ENCODE measurements at regions not wholly inside any gene's neighbourhood (a gene's known extent, or its start where the extent isn't known, plus 50 kb on each side); places are given as distances from the start of the nearest gene placed in this dataset.

DNA sequence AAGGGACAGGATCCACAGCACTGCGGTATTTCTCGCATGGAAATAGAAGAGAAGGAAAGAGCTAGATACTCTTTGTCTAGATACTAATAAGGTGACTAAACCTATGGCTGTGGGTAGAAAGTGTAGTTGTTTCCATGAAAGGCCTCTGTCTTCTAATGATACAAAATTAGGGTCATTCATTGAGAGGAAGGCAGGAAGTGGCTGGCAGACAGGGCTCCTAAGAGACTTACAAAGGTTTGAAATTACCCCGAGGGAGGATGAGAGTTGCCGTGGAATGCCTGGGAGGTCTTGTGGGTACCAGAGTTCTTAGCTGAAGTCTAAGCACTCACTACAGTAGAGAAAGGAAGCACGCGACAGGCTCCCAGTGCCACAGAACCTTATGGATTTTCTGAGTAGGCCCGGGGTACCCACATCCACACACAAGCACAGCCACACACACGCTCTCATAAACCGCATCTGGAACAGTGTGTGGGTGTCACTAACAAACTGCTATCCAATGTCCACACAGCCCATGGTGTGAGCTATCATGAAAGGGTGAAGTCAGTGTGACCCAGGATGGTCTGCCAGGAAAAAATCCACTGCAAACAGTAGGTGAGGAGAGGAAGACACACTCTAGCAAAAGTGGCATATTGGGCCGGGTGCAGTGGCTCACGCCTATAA, 221.4 kb downstream of the FAM43A start:
- Histone ChIP-seq H3K4me3 (ENCODE audit: insufficient read depth, low read length) (no peak overlapping the region), H3K27me3 (ENCODE audit: insufficient read depth, low read length) (peaks cover 6% of the 10 kb centered on the region), H3K27ac (ENCODE audit: low read depth, low read length) (no peak overlapping the region), H2AFZ (ENCODE audit: low read length) (peak overlapping the region; percentile 47), H3K36me3 (ENCODE audit: insufficient read depth, low read length) (no peaks in the 10 kb centered on the region), H3K4me1 (ENCODE audit: insufficient read depth, low read length) (no peaks in the 10 kb centered on the region), H3K79me2 (ENCODE audit: insufficient read depth, low read length) (no peaks in the 10 kb centered on the region), H3K4me2 (ENCODE audit: insufficient read depth, low read length) (peak overlapping the region; percentile 23), H4K20me1 (ENCODE audit: insufficient read depth, low read length) (no peaks in the 10 kb centered on the region), H3K9me3 (ENCODE audit: low read depth, low read length) (no peaks in the 10 kb centered on the region)
- TF ChIP-seq, protein P1, sequence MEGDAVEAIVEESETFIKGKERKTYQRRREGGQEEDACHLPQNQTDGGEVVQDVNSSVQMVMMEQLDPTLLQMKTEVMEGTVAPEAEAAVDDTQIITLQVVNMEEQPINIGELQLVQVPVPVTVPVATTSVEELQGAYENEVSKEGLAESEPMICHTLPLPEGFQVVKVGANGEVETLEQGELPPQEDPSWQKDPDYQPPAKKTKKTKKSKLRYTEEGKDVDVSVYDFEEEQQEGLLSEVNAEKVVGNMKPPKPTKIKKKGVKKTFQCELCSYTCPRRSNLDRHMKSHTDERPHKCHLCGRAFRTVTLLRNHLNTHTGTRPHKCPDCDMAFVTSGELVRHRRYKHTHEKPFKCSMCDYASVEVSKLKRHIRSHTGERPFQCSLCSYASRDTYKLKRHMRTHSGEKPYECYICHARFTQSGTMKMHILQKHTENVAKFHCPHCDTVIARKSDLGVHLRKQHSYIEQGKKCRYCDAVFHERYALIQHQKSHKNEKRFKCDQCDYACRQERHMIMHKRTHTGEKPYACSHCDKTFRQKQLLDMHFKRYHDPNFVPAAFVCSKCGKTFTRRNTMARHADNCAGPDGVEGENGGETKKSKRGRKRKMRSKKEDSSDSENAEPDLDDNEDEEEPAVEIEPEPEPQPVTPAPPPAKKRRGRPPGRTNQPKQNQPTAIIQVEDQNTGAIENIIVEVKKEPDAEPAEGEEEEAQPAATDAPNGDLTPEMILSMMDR (IDR thresholded peaks at IDR 0.05; ENCODE audit: extremely low read depth, low read depth, low read length) = no peak
- no peak for DNase-seq (ENCODE audit: insufficient read length, low spot score, missing footprints)

DNA sequence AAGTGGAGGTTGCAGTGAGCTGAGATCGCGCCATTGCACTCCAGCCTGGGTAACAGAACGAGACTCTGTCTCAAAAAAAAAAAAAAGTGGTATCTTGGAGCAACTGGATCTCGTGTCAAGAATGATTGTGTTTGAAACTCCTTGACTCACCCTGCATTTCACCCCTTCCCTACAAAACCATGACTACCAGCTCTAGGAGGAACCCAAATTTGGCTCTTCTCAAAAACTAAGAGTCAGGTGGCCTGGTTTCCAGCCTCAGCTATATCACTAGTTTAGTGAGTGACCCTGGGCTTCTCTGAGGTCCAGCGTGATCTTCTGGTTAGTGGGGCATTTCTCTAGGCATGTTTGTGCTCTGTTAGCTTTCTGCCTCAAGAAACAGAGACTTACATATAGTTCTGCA, 222.1 kb downstream of the FAM43A start:
- Histone ChIP-seq H3K9me3 (ENCODE audit: low read depth, low read length) (no peaks in the 10 kb centered on the region), H3K4me2 (ENCODE audit: insufficient read depth, low read length) (no peak overlapping the region), H2AFZ (ENCODE audit: low read length) (no peak overlapping the region), H3K4me1 (ENCODE audit: insufficient read depth, low read length) (no peaks in the 10 kb centered on the region), H3K79me2 (ENCODE audit: insufficient read depth, low read length) (no peaks in the 10 kb centered on the region), H3K27ac (ENCODE audit: low read depth, low read length) (no peak overlapping the region), H3K36me3 (ENCODE audit: insufficient read depth, low read length) (no peaks in the 10 kb centered on the region), H4K20me1 (ENCODE audit: insufficient read depth, low read length) (no peaks in the 10 kb centered on the region), H3K4me3 (ENCODE audit: insufficient read depth, low read length) (no peak overlapping the region), H3K27me3 (ENCODE audit: insufficient read depth, low read length) (peaks cover 6% of the 10 kb centered on the region)
- DNase-seq (ENCODE audit: insufficient read length, low spot score, missing footprints) = no peak
- TF ChIP-seq, protein P1 (IDR thresholded peaks at IDR 0.05; ENCODE audit: extremely low read depth, low read depth, low read length) = no peak

- Histone ChIP-seq H3K27ac (ENCODE audit: low read depth, low read length) (no peak overlapping the region), H2AFZ (ENCODE audit: low read length) (no peak overlapping the region), H4K20me1 (ENCODE audit: insufficient read depth, low read length) (no peaks in the 10 kb centered on the region), H3K4me2 (ENCODE audit: insufficient read depth, low read length) (no peak overlapping the region), H3K4me1 (ENCODE audit: insufficient read depth, low read length) (no peaks in the 10 kb centered on the region), H3K9me3 (ENCODE audit: low read depth, low read length) (no peaks in the 10 kb centered on the region), H3K4me3 (ENCODE audit: insufficient read depth, low read length) (no peak overlapping the region), H3K79me2 (ENCODE audit: insufficient read depth, low read length) (no peaks in the 10 kb centered on the region), H3K36me3 (ENCODE audit: insufficient read depth, low read length) (no peaks in the 10 kb centered on the region), H3K27me3 (ENCODE audit: insufficient read depth, low read length) (peaks cover 10% of the 10 kb centered on the region)
- TF ChIP-seq, protein P1 (IDR thresholded peaks at IDR 0.05; ENCODE audit: extremely low read depth, low read depth, low read length) = no peak
- no peak for DNase-seq (ENCODE audit: insufficient read length, low spot score, missing footprints)
These were observed 222.8 kb downstream of the FAM43A start for GRCh38 chr3:194908496-194908895.

DNA sequence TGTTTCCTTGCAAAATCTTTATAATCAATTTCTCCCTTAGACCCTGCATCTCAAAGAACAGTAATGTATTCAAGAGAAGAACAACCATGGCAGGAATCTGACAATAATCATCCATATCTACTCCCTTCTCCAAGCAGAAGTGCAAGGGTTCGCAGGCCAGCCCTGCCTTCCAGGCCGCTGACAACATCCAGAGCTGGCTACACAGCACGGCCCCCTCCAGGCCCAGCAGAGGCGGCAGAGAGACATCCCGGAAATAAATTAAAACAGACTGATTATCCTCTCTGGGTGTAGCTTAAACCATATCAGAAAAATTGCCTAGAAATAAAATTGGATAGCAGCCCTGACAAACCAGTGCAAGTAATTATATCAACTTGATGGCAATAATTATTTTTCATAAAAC, 223.3 kb downstream of the FAM43A start:
- peaks cover 10% of the 10 kb centered on the region for H3K27me3 ChIP-seq (ENCODE audit: insufficient read depth, low read length)
- H3K4me3 ChIP-seq (ENCODE audit: insufficient read depth, low read length) = no peak overlapping the region
- TF ChIP-seq, protein P1 (IDR thresholded peaks at IDR 0.05; ENCODE audit: extremely low read depth, low read depth, low read length) = no peak
- no peaks in the 10 kb centered on the region for H3K36me3 ChIP-seq (ENCODE audit: insufficient read depth, low read length)
- H3K79me2 ChIP-seq (ENCODE audit: insufficient read depth, low read length) = no peaks in the 10 kb centered on the region
- no peaks in the 10 kb centered on the region for H4K20me1 ChIP-seq (ENCODE audit: insufficient read depth, low read length)
- H3K4me1 ChIP-seq (ENCODE audit: insufficient read depth, low read length) = no peaks in the 10 kb centered on the region
- no peak overlapping the region for H3K4me2 ChIP-seq (ENCODE audit: insufficient read depth, low read length)
- no peak overlapping the region for H3K27ac ChIP-seq (ENCODE audit: low read depth, low read length)
- H3K9me3 ChIP-seq (ENCODE audit: low read depth, low read length) = no peaks in the 10 kb centered on the region
- H2AFZ ChIP-seq (ENCODE audit: low read length) = no peak overlapping the region
- no peak for DNase-seq (ENCODE audit: insufficient read length, low spot score, missing footprints)
